ENCODE measurements at regions not wholly inside any gene's neighbourhood (a gene's known extent, or its start where the extent isn't known, plus 50 kb on each side); places are given as distances from the start of the nearest gene placed in this dataset.

DNA sequence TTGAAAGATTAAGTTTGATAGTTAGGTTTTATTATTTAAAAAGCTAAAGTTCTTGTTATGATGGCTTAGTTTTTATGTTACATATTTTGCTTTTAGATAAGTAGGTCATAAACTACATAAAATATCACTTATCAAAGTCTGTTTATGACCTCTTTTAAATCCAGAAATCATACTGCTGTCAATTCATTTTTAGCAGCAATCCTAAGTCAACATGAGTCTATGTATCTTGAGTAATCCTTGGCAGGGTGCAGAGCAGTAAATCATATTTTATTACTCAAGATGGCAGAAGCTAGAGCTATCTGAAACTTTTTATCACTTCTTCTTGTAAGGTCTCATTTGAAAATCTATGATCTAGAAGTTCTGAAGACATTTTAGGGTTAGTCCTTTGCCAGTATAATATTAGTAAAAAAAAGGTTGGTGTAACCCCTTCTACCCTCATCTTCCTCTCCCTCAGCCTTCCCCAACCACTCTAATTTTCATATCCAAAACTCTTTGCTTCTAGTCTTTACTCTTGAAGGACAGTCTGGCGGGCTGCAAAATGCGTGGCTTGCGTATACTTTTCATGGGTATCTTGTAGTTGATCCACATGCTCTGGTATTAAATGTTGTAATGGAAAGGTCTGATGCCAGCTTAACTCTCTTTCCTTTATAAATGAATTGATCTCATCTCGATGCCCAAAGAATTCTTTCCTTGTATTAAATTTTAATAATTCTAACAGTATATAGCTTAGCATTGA is 134.0 kb upstream of the THRB start (continued):
- TF ChIP-seq, protein P1, sequence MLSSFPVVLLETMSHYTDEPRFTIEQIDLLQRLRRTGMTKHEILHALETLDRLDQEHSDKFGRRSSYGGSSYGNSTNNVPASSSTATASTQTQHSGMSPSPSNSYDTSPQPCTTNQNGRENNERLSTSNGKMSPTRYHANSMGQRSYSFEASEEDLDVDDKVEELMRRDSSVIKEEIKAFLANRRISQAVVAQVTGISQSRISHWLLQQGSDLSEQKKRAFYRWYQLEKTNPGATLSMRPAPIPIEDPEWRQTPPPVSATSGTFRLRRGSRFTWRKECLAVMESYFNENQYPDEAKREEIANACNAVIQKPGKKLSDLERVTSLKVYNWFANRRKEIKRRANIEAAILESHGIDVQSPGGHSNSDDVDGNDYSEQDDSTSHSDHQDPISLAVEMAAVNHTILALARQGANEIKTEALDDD (IDR thresholded peaks at IDR 0.05): no peak
- TF ChIP-seq OTX1 (CRISPR knock-in tag; IDR thresholded peaks at IDR 0.05) (no peak), CGGBP1 (CRISPR knock-in tag; IDR thresholded peaks at IDR 0.05) (no peak), NCOA2 (IDR thresholded peaks at IDR 0.05; ENCODE audit: partially characterized antibody in 2 of 2) (no peak), ZNF639 (CRISPR knock-in tag; conservative IDR thresholded peaks at IDR 0.05 in 1 of 2, IDR thresholded peaks at IDR 0.05 in 1 of 2) (no peak), ZNF3 (CRISPR knock-in tag; IDR thresholded peaks at IDR 0.05) (no peak), MYBL2 (IDR thresholded peaks at IDR 0.05; ENCODE audit: low read depth) (no peak), MYBL2 (CRISPR knock-in tag; IDR thresholded peaks at IDR 0.05; ENCODE audit: borderline replicate concordance) (no peak), DDX20 (tag; IDR thresholded peaks at IDR 0.05; ENCODE audit: low read depth) (no peak), CEBPG (CRISPR knock-in tag; IDR thresholded peaks at IDR 0.05) (no peak), CEBPG (tag; conservative IDR thresholded peaks at IDR 0.05 in 1 of 2, IDR thresholded peaks at IDR 0.05 in 1 of 2) (peak; percentile 43 to 69; a peak in 1 of 4 replicates), GABPB1 (CRISPR knock-in tag; IDR thresholded peaks at IDR 0.05) (no peak), ZNF232 (CRISPR knock-in tag; IDR thresholded peaks at IDR 0.05) (no peak), ZNF561 (CRISPR knock-in tag; conservative IDR thresholded peaks at IDR 0.05) (no peak), RCOR1 (IDR thresholded peaks at IDR 0.05; ENCODE audit: borderline replicate concordance in 1 of 2, low read depth in 2 of 2, low read length in 2 of 2) (peak in 1 of 2 experiments; percentile 24; a peak in 1 of 4 replicates), ZNF41 (CRISPR knock-in tag; conservative IDR thresholded peaks at IDR 0.05) (no peak), BHLHE40 (IDR thresholded peaks at IDR 0.05; ENCODE audit: low read length) (no peak), NEUROD1 (IDR thresholded peaks at IDR 0.05; ENCODE audit: borderline replicate concordance, low read depth, low read length, partially characterized antibody) (no peak), PHF20 (IDR thresholded peaks at IDR 0.05; ENCODE audit: partially characterized antibody) (no peak)

All from K562 (cell line).